Activated T-helper 9 cell treated with anti-CD3 and anti-CD28 coated beads, Interleukin-2, amount 50 U/mL, for 16 hours (primary cell): ENCODE measurements at regions not wholly inside any gene's neighbourhood (a gene's known extent, or its start where the extent isn't known, plus 50 kb on each side); places are given as distances from the start of the nearest gene placed in this dataset.
A peak's percentile ranks its signal among the peaks of the same experiment; 100 is the strongest.

Experiments
- DNase-seq: peaks from one replicate; pipeline ENCODE4 v3.0.0-alpha.2; 2020; ENCODE audit warnings: low read depth

DNA sequence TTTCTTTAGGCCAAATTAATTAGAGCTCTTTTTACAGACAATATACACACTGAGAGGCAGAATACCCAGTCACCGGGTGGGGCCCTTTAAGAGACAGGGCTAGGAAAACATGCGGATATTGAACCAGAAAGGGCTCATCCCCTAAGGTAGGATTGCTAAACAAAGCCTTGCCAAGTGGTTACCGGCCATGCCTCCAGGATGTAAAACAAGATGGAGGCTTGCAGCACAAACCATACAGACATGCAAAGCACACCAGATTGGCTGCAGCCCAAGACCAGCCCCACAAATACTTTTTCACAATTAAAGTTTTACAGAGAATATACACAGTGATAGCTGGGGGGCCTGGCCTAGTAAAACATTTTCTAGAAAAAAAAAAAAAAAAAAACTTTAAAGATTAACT is 210.0 kb downstream of the KLHL4 start:
- no peak for DNase-seq

DNA sequence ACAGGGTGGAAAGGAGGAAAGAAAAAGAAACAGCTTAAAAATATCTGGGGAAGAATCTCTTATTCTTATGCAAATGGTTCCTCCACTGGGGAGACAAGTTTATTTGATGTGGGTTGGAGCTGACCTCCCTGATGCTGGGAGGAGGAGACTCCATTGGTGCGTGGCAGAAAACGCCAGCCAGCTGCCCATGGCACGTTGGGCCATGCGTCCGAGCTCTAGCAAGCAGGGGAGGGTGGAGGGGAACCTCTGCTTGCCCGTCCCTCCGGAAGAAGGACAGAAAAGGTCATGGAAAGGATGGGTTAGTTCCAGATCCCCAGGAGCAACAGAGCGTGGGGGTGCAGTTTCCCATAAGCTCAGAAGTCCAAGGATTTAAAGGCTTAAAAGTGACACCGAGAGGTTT is 210.4 kb downstream of the KLHL4 start:
- no peak for DNase-seq

DNA sequence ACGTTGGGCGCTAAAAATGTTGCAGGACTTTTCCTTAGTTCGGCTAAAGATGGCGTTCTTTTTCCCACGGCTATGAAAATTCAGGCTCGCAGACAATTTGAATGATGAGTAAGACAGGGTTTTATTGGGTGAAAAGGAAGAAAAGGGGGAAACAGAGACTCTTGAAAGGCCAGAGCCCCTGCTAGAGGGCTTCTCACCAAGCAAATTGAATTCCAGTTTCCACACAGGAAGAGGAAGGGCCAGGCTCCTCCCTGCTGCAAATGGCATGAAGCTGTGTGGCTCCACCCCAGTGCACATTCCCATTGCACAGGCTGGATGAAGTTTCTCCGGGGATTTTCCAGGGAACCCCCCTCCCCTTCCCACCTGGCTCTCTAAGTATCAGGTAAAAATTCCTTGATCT is 210.9 kb downstream of the KLHL4 start:
- no peak for DNase-seq

DNA sequence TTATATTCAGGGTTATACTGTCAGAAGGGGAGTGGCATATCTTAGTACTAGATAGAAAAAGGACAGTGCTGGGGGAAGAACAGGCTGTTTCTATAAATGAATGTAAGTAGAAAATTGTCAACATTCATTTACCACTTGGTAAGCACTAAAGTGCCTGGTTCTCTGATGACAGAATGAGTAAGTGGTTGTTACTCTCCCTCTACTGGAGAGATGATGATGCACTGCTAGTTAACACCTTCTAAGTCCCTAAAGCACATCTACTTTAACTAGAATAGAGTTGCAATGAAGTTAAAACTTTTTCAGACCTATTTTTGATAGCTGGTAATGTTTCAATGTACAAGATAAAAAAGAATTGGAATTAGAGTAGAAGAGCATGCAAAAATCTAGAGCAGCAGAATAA is 214.5 kb downstream of the KLHL4 start:
- no peak for DNase-seq

DNA sequence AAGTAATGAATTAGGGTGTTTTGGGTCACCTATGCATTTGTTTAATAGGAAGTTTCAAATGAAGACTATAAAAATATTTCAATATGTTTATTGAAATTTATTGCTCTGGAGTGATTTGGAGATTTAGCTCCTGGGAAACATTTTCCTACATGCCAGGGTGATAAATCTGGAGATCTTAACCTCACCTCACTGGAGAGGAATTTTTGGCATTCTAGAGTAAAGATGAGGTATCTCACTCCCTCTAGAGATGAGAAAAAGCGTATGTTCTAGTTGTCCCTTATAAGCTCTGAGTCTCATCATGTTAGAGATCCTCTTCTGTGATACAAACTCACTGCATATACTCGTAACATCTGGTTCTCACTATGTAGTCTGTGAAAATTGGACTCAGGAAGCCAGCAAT is 219.0 kb downstream of the KLHL4 start:
- DNase-seq: no peak

DNA sequence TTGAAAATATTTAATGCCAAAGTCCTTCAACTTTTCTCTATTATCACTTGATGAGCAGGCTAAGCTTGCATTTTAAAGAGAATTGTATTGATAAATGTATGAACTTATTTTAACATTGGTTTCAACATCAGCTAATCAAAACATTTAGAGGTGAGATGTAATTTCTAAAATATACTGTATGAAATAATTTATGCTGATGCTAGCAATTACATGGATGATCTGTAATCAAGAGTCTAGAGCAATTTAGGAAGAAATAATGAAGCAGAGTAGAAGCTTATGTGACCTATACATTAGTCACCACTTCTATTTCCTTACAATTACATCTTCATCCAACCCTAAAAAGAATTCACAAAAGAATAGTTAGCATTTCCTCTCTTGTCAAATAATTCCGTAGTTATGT is 226.8 kb downstream of the KLHL4 start:
- DNase-seq: no peak

DNA sequence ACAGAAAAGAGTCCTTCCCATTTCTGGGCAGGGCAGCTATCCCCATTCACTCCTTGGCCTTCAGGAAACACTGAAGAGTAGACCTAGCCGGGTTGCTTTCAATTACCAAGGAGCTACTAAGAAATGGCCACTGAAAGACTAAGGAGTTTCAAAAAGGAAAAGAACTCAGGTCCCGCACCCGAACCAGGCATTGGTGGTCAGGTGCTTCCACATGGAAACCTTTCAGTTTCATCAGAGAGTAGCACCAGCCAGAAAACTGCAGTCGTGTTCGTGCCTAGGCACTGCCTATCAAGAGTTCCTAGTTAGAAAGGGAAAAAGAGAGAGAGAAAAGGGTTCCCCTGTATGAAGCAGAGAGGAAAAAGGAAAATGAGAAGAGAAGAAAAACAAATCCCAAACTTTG is 237.9 kb downstream of the KLHL4 start:
- no peak for DNase-seq

DNA sequence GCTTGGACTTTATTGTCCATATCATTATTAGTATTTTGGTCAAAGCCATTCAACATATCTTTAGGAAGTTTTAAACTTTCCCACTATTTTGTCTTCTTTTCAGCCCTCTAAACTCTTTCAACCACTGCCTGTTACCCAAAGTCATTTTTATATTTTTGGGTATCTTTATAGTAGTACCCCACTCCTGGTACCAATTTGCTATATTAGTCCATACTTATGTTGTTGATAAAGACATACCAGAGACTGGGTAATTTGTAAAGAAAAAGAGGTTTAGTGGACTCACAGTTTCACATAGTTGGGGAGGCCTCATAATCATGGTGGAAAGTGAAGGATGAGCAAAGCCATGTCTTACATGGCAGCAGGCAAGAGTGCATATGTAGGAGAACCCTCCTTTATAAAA is 271.4 kb downstream of the KLHL4 start:
- no peak for DNase-seq

DNA sequence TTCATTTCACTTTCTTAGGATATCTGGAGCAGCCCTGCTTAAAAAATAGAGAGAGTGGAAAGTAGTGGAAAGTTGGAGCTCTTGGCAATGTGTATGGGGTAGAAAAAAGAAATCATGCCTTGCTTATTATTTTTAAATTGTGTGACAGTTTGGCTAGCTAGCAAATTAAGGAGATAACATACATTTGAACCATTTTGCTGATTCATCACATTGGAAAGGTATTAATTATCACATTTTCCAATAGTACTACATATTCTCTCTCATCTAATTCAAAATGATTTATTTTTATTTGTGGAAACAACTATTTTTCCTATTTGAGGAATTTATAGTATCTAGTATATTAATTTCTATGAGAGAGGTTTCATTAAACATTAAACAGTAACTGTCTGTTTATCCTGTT is 280.4 kb downstream of the KLHL4 start:
- no peak for DNase-seq

DNA sequence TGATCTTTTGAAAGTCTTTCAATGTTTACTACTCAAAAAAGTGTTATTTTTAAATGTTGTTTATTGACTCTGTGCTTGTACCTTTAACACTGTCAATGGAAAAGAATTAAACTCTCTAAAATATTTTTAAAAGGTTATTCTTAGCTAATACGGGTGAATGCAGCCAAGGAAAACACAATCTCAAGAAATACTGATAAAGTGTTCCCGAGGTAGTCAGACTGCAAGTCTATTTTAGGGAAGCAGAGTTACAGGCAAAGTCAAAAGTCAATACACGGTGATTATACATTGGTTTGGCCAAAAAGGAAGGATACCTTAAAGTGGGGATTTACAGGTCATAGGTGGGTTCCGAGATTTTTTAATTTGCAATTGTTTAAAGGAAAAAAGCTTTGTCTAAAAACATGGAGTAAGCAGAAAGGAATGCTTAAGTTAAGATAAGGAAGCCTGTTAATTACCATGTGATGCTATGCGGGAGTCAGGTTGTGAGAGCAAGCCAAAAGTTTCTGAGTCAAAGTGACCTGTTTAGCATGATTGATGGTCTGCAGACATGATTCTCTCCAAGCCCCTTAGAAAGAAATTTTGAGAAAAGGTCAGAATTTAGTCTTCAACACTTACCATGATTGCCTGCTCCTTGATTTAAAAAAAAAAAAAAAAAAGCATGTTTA is 288.4 kb downstream of the KLHL4 start:
- DNase-seq: no peak

DNA sequence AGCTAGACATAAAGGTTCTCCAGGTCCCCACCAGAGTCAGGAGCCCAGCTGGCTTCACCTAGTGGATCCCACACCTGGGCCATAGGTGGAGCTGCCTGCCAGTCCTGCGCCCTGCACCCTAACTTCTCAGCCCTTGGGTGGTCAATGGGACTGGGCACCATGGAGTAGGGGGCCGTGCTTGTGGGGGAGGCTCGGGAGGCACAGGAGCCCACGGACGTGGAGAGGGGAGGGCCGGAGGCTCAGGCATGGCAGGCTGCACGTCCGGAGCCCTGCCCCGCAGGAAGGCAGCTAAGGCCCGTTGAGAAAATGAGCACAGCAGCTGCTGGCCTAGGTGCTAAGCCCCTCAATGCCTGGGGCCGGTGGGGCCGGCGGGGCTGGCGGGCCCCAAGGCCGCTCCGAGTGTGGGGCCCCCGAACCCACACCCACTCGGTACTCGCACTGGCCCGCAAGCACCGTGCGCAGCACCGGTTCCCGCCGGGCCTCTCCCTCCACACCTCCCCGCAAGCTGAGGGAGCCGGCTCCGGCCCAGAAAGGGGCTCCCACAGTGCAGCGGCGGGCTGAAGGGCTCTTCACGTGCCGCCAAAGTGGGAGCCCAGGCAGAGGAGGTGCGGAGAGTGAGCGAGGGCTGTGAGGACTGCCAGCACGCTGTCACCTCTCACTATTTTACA is 291.1 kb downstream of the KLHL4 start:
- DNase-seq: no peak

DNA sequence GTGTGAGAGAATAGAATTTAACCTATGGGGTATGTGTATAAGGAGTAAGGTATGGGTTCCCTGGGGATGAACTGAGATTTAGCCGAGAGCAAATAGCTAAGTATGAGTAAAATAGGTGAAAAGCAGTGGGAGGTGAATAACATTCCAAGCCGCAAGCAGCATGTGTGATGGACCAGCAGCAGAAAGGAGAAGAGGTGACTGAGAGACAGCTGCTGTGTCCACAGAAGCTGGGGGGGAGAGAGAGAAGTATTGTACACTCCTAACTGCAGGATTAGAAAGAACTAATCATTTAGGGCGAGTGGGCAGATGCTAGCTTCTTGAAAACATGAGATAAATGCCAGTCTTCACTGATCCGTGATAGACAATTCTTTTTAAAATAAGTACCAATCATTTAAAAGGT is 296.0 kb downstream of the KLHL4 start:
- DNase-seq: no peak

DNA sequence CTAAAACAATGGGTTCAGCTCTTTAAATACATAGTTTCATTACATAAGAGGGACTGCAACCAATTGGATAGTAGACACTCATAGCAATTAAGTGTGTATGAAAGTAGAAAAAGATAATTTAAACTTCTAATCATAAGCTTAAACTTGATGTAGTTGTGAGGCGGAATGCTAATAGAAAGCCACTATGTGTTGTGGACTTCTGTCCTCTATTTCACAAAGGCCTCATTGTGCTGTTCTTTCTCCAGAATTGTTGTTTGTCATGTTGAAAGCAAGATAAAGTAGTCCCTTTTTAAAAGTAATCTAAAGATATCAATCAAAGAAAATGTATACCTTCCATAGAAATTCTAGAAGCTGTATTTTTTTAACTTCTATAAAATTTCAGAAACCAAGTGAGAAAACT is 329.4 kb downstream of the KLHL4 start:
- DNase-seq: no peak

DNA sequence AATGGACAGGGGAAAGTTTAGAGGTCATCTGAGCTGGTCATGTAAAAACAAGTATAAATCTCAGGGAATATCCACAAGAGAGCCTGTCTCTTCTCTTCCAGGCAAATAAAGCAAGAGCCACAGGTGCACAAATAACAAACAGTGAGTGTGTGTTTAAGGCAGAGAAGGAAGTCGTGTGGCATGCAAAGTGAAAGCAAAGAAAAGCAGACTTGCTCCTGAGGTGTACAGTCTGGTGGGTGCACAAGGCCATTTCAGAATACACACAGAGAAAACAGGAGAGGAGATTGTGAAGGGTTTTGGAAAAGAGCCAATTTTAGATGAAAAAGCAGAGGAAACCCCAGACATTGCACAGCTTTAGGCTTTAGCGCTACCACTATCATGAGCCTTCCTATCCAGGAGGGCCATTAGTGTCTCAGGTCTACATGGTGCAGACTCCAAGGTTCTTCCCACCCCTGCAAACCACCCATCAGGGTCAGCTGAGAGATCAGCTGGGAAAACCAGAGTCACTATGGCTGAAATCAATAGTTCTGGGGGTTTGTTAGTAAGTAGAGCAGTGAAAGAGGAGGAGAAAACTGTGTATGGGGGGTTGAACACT is 355.8 kb downstream of the KLHL4 start:
- no peak for DNase-seq

DNA sequence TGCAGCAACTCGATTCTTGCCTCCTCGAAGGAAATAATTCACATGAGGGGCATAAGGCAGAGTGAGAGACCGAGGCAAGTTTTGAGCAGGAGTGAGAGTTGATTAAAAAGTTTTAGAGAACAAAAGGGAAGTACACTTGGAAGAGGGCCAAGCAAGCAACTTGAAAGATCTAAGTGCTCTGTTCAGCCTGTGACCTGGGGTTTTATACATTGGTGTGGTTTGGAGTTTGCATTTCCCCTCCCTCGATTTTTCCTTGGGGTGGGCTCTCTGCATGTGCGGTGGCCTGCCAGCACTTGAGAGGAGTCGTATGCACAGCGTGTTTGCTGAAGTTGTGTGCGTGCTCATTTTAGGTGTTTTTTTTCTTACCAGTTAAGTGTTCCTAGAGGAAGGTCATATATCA is 356.4 kb downstream of the KLHL4 start:
- DNase-seq: no peak

DNA sequence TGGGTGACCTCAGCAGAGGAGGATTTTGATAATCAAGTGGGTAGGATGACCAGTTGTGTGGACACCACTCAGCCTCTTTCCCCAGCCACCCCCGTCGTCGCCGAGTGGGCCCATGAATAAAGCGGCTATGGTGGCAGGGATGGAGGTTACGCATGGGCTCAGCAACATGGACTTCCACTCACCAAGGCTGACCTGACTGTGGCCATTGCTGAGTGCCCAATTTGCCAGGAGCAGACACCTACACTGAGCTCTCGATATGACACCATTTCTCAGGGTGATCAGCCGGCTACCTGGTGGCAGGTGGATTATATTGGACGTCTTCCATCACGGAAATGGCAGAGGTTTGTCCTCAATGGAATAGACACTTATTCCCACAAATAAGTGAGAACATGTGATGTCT is 361.3 kb downstream of the KLHL4 start:
- no peak for DNase-seq

DNA sequence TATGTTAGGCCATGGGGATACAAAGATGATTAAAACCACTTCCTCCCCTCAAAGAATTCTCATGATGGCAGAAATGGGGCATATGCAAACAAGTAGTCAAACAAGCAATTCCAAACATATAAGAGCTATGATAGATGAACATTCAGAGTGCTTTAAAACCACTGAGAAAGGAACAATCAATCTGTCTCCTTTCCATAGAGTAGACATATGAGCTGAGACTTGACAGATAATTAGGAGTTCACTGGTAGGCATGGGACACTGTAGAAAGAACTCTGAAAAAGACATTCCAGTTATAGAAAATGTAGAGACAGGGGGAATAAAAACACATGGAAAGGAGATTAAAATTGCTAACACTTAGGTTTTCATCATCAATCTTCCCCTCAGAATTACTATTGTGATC is 372.8 kb downstream of the KLHL4 start:
- no peak for DNase-seq

DNA sequence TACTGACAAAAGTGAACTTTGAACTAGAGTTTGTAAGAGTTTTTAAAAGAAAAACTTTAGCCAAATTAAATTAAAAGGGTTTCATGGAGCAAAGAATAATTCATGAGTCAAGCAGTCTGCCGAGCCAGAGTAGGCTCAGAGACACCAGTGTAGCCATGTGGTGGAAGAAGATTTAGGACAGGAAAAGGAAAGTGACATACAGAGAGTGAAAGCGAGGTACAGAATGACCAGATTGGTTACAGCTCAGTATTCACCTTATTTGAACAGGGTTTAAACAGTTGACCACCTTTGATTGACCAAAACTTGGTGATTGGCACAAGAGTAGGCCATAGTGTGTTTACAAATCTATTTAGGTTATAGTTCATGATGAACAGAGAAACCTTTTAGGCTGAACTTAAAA is 377.8 kb downstream of the KLHL4 start:
- DNase-seq: no peak

DNA sequence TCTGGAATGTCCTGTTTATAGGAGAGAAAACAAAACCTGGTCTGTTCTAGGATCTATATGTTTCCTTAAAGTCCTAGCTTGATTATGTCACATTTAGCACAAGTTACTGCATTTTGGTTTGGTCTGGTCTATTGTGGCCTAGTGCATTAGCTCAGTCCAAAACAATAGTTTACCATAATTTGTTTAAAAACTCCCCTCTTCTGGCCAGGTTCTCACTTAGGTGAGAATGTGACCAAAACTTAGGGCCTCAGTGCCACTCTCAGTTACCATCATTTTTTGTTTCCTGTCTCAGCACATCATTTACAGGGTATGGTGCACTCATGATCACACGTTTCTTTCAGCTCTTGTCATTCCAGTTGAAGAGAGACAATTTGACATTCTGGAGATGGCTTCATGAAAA is 378.5 kb downstream of the KLHL4 start:
- DNase-seq: no peak

DNA sequence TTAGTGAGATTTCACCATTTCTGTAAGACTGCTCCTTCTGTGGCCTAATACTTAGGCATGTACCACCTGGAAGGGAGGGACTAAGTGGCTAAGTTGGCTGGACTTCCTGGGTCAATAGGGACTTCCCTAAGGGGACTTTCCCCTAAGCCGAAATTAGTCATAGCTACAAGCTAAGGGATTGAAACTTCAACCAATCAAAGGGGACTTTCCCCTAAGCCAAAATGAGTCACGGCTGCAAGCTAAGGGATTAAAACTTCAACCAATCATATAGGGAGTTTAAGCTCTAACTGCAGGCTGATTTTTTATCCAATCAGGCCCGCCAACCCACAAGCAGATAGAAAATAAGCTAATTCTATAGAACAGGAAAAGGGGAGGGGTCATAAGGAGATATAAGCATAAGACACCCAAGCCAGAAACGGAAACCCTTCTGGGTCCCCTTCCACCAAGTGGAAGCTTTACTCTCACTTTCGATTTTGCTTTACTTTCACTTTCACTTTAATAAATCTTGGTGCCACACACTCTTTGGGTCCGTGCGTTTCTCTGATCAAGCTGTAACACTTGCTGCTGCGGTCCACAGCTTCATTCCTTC is 382.8 kb downstream of the KLHL4 start:
- DNase-seq: peak; percentile 9

DNA sequence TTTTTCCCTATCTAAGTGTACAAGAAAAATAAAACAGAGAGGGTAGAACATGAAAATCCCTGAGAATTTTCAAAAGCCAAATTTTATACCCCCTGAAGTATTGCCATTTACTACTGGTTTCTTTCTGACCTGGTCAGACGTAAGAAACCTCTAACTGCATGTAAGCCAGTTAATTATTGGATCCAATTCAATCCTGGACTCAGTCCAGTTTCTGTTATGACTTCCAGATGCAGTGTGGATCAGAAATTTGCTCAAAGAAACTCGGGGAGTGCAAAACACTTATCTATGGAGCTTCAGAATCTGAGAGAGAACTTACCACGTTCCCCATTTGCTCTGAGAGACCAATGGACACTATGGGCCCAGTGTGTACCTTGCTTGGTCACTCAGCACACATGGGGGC is 383.5 kb downstream of the KLHL4 start:
- no peak for DNase-seq

DNA sequence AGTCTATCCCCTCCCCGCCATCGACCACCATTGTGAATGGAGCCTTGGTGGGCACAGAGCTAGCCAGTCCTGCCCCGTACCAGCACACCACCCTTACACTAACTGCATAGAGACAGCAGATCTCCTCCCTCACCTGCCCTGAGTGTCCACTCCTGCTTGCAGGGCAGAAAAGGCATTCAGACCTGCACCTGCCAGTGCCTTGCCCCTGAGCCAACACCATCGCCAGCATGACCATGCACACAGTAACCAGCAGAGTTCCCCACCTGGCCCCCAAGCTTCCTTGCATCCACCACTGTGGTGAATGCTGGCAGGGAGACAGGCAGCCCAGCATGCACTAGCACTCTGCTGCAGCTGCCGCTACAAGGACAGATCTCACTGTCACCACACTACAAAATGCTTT is 397.1 kb downstream of the KLHL4 start:
- no peak for DNase-seq

DNA sequence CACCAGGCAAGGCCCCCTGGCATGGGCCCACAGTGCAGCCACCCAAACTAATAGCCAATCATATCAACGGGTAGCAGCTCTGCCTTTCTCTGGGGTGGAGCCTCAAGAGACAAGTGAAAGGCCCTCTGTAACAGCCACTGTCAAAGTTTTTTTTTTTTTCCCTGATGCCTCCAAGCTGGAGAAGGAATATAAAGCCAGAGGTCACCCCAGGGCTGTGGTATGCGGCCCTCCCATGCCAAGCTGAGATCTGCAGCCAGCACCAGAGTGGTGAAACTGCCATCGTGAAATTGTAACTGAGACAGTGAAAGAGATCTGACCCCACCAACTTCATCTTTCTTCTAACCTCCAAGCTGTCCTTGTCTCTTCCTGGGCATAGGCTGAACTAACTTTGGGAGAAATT is 407.0 kb downstream of the KLHL4 start:
- DNase-seq: no peak

DNA sequence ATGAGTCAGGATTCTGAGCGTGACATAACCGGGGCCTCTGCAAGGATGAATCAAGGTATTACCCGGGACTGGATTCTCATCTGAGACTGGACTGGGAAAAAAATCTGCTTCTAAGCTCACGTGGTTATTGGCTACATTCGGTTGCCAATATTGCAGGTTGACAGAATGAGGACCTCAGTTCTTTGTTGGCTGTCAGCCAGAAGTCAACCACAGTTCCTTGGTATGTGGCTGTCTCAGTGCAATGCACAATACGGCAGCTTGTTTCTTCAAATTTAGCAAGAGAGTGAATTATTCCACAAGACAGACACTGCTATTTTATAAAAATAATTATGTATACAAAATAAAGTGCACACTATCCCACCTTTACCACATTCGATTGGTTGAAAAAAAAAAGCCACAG is 424.2 kb downstream of the KLHL4 start:
- DNase-seq: no peak
